ENCODE measurements at regions not wholly inside any gene's neighbourhood (a gene's known extent, or its start where the extent isn't known, plus 50 kb on each side); places are given as distances from the start of the nearest gene placed in this dataset.

DNA sequence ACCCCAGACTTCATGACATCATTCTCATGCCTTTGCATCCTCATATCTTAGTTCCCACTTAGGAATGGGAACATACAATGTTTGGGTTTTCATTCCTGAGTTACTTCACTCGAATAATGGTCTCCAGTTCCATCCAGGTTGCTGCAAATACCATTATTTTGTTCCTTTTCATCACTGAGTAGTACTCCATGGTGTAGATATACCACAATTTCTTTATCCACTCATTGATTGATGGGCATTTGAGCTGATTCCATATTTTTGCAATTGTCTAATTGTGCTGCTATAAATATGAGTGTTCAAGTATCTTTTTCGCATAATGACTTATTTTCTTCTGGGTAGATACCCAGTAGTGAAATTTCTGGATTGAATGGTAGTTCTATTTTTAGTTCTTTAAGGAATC, 1026.8 kb downstream of the STPG2 start:
- no peak overlapping the region for H3K4me3 ChIP-seq (ENCODE audit: low read depth, low read length)
- POLR2A ChIA-PET = no interaction called here
- H3K9me3 ChIP-seq = no peaks in the 10 kb centered on the region
- TF ChIP-seq CTCF (IDR thresholded peaks at IDR 0.05; ENCODE audit: insufficient read depth in 1 of 2, low read depth in 1 of 2, low read length in 1 of 2, severe bottlenecking in 1 of 2, unreplicated experiment in 1 of 2) = no peak
- no peak for DNase-seq
- Mint-ChIP-seq H3K4me3 (ENCODE audit: unreplicated experiment) (no peak overlapping the region), H3K27ac (ENCODE audit: unreplicated experiment) (no peak overlapping the region), H3K27me3 (ENCODE audit: insufficient read depth, unreplicated experiment) (no peaks in the 10 kb centered on the region), H3K4me1 (ENCODE audit: low read depth, unreplicated experiment) (no peaks in the 10 kb centered on the region), H3K9me3 (ENCODE audit: unreplicated experiment) (peaks cover 6% of the 10 kb centered on the region), H3K36me3 (ENCODE audit: insufficient read depth, unreplicated experiment) (no peaks in the 10 kb centered on the region)
- H3K27me3 ChIP-seq (replicated peaks; ENCODE audit: control insufficient read depth, insufficient read depth, low read length) = no peaks in the 10 kb centered on the region
- no TSS peak for BruUV-seq (replicated peaks)
- H3K4me1 ChIP-seq = no peaks in the 10 kb centered on the region
- CTCF ChIA-PET = no interaction called here
- intact Hi-C loops (cut with micrococcal nuclease; ENCODE audit: unreplicated experiment) = no loop called here
- H3K36me3 ChIP-seq (ENCODE audit: control insufficient read depth, insufficient read depth, low read length) = no peaks in the 10 kb centered on the region

GRCh38 chr4:97121493-97121892, 1021.8 kb downstream of the STPG2 start:
- Mint-ChIP-seq H3K27me3 (ENCODE audit: insufficient read depth, unreplicated experiment) (no peaks in the 10 kb centered on the region), H3K4me3 (ENCODE audit: unreplicated experiment) (no peak overlapping the region), H3K27ac (ENCODE audit: unreplicated experiment) (no peak overlapping the region), H3K36me3 (ENCODE audit: insufficient read depth, unreplicated experiment) (no peaks in the 10 kb centered on the region), H3K9me3 (ENCODE audit: unreplicated experiment) (peaks cover 7% of the 10 kb centered on the region), H3K4me1 (ENCODE audit: low read depth, unreplicated experiment) (no peaks in the 10 kb centered on the region)
- POLR2A ChIA-PET = no interaction called here
- Histone ChIP-seq H3K9me3 (no peaks in the 10 kb centered on the region), H3K27me3 (replicated peaks; ENCODE audit: control insufficient read depth, insufficient read depth, low read length) (no peaks in the 10 kb centered on the region), H3K4me1 (no peaks in the 10 kb centered on the region), H3K4me3 (ENCODE audit: low read depth, low read length) (no peak overlapping the region), H3K36me3 (ENCODE audit: control insufficient read depth, insufficient read depth, low read length) (no peaks in the 10 kb centered on the region)
- BruUV-seq (replicated peaks) = no TSS peak
- no peak for TF ChIP-seq CTCF (IDR thresholded peaks at IDR 0.05; ENCODE audit: insufficient read depth in 1 of 2, low read depth in 1 of 2, low read length in 1 of 2, severe bottlenecking in 1 of 2, unreplicated experiment in 1 of 2)
- CTCF ChIA-PET = no interaction called here
- no peak for DNase-seq
- intact Hi-C loops (cut with micrococcal nuclease; ENCODE audit: unreplicated experiment) = no loop called here

GRCh38 chr4:97123573-97123972, 1019.7 kb downstream of the STPG2 start:
- TF ChIP-seq CTCF (IDR thresholded peaks at IDR 0.05; ENCODE audit: insufficient read depth in 1 of 2, low read depth in 1 of 2, low read length in 1 of 2, severe bottlenecking in 1 of 2, unreplicated experiment in 1 of 2) = no peak
- H3K36me3 Mint-ChIP-seq (ENCODE audit: insufficient read depth, unreplicated experiment) = no peaks in the 10 kb centered on the region
- H3K4me3 Mint-ChIP-seq (ENCODE audit: unreplicated experiment) = no peak overlapping the region
- H3K4me3 ChIP-seq (ENCODE audit: low read depth, low read length) = no peak overlapping the region
- no peaks in the 10 kb centered on the region for H3K36me3 ChIP-seq (ENCODE audit: control insufficient read depth, insufficient read depth, low read length)
- H3K27me3 ChIP-seq (replicated peaks; ENCODE audit: control insufficient read depth, insufficient read depth, low read length) = no peaks in the 10 kb centered on the region
- DNase-seq = no peak
- CTCF ChIA-PET = no interaction called here
- H3K9me3 ChIP-seq = no peaks in the 10 kb centered on the region
- POLR2A ChIA-PET = no interaction called here
- H3K27me3 Mint-ChIP-seq (ENCODE audit: insufficient read depth, unreplicated experiment) = no peaks in the 10 kb centered on the region
- no peaks in the 10 kb centered on the region for H3K4me1 Mint-ChIP-seq (ENCODE audit: low read depth, unreplicated experiment)
- intact Hi-C loops (cut with micrococcal nuclease; ENCODE audit: unreplicated experiment) = no loop called here
- no TSS peak for BruUV-seq (replicated peaks)
- no peaks in the 10 kb centered on the region for H3K4me1 ChIP-seq
- H3K27ac Mint-ChIP-seq (ENCODE audit: unreplicated experiment) = no peak overlapping the region
- H3K9me3 Mint-ChIP-seq (ENCODE audit: unreplicated experiment) = peaks cover 5% of the 10 kb centered on the region
